HG02885 (cell line): ENCODE measurements at regions not wholly inside any gene's neighbourhood (a gene's known extent, or its start where the extent isn't known, plus 50 kb on each side); places are given as distances from the start of the nearest gene placed in this dataset.
"Not testable (repeated sequence)": the region's sequence is repeated elsewhere in the genome, so short reads cannot be mapped to it uniquely, and the experiment has no call there.

ENCODE experiments used
- ATAC-seq: cut with Tn5 transposase; IDR thresholded peaks from one replicate; pipeline ENCODE4 v1.9.1; 2021; ENCODE audit warnings: mild to moderate bottlenecking; ENCODE audit not compliant: unreplicated experiment, poor library complexity

DNA sequence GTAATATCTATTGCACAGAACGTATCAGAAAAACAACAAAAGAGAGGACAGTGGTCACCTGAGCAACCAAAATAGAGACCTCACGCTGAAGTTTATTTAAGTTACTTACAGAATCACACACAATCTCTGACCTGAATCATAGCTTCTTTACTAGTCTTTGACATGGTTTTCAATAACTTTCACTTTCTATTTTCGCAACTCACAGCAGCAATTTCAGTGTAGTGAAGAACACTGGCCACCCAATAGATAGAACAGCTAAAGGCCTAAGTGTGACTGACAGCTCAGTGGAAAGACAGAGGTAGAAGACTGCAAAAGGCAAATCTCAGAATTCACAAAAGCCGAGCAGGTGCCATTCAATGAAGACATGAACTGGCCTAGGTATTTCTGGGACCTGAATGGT lies 435.6 kb upstream of the CHRM3 start:
- no peak for ATAC-seq

DNA sequence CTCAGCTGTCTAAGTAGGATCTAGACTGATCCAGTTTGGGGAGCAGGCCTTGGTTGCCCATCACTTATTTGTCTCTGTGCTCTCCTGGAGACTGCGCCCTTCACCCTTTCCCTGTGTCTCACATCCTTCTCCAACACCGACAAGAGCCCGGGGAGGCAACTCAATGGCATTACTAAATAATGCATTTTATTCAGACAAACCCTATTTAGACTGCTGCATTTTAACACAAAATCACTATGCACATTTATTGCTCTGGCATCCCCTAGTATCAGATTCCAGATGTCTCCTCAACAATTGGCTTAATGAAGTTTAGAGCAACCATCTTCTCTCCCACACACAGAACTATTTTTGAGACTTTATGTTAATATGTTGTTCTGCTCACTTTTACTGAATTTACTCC lies 436.4 kb upstream of the CHRM3 start:
- ATAC-seq = no peak

DNA sequence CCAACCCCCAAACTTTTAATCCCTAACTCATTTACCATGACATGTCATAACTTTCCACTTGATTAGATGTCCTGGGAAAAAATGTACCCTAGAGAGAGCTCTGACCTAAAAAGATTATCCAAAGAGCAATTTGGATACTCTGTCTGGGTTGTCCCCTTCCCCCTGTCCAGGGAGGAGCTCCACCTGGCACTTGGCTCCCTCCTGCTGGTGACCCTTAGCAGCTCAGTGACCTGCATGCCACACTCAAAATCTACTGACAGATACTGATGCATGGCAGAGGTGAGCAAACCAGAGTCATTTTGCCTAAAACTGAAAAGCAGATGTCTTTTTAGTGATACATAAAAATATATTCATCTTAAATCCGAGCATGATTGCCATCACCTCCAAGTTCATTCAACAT lies 442.3 kb upstream of the CHRM3 start:
- no peak for ATAC-seq

DNA sequence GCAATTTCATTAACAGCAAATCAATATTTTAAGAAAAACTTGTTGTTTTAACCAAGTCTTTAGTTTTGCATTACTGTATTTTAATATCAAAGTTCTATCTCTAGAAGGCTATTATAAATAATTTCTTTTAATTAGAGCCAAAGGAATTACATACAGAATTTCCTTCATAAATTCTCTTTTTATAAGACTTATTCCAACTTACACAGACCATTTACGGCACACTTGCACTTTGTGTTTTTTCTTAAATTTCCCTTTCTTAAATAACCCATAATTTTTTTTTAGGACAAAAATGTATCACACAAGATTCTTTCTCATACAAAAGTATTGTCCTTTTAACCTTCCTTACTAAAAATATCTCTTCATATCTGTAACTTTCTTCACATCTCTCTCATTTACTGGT lies 458.5 kb upstream of the CHRM3 start:
- no peak for ATAC-seq

DNA sequence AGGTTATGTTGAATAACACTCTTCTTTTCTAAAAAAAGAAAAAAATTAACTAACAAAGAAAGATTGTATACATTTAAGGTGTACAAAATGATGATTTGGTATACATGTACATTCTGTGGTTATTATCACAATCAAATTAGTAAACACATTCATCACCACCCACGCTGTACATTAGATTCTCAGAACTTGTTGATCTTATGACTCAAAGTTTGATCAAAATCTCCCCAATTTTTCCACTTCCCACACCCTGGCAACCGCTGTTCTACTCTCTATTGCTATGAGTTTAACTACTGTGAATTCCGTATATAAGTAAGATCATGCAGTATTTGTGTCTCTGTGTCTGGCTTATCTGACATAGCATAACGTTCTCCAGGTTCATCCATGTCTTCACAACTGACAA lies 469.5 kb upstream of the CHRM3 start:
- ATAC-seq = no peak

DNA sequence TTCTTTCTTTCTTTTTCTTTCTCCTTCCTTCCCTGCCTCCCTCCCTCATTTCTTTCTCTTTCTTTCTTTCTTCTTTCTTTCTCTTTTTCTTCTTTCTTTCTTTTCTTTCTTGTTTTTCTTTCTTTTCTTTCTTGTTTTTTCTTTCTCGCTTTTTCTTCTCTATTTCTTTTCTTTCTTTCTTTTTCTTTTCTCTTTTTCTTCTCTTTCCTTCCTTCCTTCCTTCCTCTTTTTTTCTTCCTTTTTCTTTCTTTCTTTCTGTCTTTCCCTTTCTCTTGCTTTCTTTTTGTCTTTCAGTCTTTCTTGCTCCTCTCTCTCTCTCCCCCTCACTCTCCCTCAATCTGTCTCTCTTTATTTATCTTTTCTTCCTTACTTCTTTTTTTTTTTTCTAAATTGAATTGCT lies 472.0 kb upstream of the CHRM3 start:
- no peak for ATAC-seq

DNA sequence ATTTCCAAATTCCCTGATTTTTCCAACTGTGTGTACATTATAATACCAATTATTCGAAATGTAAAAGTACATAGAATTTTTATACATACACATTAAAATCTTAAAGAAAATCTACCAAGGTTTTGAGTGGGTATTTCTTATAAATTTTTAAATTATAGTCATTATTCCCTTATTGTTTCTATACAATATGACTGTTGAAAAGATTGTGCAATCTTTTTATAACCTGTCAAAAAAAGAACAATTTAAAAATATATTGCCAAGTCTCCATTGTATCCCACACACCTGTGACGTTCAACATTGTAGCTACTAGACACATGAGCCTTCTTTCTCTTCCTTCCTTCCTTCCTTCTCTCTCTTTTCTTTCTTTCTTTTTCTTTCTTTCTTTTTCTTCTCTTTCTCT lies 473.2 kb upstream of the CHRM3 start:
- no peak for ATAC-seq

DNA sequence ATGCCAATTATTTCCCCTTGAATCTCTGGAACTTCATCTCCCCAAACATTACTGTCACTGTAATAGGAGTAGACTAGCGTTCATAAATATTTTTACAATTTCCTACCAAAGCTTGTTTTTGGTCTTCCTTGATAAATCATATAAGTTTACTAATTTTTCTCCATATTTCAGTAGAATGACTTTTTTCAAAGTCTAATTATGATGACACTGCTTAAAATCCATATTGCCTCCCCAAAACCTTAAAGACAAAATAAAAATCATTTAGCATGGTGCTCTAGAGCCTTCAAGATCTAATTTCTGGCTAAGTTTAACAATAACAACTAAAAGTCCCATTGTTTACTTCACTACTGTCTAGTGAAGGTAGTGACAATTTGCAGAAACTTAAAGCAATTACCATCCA lies 474.2 kb upstream of the CHRM3 start:
- no peak for ATAC-seq

DNA sequence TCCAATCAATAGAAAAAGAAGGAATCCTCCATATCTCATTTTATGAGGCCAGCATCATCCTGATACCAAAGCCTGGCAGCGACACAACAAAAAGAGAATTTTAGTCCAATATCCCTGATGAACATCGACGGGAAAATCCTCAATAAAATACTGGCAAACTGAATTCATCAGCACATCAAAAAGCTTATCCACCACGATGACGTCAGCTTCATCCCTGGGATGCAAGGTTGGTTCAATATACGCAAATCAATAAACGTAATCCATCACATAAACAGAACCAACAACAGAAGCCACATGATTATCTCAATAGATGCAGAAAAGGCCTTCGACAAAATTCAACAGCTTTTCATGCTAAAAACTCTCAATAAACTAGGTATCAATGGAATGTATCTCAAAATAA lies 483.6 kb upstream of the CHRM3 start:
- ATAC-seq = not testable (repeated sequence)

DNA sequence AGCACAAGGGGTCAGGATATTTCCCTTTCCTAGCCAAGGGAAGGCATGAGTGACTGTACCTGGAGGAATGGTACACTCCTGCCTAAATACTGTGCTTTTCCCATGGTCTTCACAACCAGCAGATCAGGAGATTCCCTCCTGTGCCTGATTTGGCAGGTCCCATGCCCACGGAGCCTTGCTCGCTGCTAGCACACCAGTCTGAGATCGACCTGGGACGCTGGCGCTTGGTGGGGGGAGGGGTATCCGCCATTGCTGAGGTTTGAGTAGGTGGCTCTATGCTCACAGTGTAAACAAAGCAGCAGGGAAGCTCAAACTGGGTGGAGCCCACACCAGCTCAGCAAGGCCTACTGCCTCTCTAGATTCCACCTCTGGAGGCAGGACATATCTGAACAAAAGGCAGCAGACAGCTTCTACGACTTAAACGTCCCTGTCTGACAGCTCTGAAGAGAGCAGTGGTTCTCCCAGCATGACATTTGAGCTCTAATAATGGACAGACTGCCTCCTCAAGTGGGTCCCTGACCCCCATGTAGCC lies 486.0 kb upstream of the CHRM3 start:
- ATAC-seq = no peak

DNA sequence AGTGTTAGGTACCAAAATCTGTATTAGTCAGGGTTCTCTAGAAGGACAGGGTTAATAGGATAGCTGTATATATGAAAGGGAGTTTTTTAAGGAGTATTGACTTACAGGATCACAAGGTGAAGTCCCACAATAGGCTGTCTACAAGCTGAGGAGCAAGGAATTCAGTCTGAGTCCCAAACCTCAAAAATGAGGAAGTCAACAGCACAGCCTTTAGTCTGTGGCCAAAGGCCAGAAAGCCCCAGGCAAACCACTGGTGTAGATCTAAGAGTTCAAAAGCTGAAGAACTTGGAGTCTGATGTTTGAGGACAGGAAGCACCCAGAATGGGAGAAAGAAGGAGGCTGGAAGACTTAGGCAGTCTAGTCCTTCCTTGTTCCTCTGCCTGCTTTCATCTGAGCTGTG lies 487.5 kb upstream of the CHRM3 start:
- ATAC-seq = no peak

DNA sequence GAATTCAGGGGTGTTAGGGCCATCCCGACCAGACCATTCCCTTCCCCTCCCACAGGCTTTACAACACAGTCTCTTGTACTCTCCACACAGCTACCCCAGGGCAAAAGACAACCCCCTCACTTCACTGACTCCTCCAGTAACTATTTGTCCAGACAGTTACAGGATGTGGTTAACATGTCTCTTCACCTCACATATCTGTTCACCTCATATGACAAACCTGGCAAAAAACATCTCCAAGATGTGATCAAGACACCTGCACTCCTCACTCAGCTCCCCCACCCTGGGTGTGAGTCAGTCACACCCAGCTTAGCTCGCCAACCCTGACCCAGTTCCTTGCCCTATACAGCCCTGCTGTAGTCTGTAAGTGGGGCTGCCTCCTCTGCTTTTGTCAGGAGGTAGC lies 490.5 kb upstream of the CHRM3 start:
- ATAC-seq = no peak

DNA sequence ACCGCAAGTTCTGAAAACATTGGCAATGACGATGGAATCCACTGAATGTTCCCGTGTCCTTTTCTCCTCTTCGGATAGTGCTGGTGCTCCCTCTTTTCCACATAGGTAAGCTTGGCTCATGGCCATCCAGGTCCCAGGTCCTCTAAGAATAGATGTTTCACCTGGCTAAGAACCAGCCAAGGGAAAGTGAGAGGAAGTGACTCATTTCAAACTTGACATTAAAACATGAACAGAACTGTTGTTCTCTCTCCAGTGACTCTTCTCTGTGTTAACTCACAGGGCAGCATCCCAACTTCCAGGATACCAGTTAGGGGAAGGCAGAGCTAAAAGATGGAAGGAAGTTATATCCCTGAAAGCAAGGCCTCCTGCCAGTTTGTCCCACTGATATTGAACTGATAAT lies 493.8 kb upstream of the CHRM3 start:
- no peak for ATAC-seq

DNA sequence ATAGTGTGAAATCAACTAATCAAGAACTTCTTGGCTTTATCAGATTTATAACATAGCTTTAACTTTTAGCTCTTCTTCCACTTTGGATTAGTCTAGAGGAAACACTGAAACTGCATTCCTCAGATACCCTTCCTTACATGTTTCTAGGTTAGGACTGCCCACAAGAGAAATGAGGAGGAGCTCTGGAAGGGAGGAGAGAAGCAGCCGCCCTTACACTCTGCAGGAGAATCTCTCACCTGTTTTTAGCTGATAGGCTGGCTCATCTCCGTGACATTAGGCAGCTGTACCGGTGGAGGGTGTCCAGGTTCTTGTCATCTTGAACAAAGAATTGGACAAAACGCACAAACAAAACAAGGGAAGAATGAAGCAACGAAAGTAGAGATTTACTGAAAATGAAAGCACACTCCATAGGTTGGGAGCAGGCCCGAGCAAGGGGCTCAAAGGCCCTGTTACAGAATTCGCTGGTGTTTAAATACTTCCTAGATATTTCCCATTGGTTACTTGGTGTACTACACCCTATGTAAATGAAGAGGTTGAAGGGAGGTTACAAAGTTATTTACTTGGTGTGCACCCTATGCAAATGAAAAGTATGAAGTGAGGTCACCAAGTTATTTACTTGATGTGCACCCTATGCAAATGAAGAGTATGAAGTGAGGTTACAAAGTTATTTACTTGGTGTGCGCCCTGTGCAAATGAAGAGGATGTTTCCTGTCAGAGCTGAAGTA lies 524.9 kb upstream of the CHRM3 start:
- ATAC-seq = no peak

DNA sequence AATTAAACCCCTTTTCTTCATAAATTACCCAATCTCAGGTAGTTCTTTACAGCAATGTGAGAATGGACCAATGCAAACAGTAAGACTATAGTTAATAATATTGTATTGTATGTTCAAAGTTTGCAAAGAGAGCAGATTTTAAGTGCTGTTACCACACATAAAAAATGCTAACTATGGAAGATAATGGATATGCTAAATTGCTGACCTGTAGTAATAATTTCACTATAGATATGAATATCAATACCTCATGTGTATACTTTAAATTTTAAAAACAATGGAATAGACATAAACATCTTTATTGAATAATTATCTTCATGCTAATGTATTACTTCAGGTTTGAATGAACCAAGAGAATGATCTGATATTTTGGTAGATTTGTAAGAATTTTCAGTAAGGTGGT lies 552.4 kb upstream of the CHRM3 start:
- ATAC-seq = no peak

DNA sequence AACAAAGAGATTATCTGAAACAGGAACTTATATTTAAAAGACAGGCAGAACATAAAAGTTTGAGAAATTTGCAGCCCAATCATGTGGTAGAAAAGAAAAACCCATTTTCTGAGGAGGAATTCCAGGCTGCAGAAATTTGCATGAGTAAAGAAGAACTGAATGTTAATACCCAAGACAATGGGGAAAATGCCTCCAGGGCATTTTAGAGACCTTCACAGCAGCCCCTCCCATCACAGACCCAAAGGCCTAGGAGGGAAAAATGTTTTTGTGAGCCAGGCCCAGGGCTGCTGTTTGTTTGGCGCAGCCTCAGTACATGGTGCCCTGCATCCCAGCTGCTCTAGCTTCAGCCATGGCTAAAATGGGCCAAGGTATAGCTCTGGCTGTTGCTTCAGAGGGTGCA lies 554.3 kb upstream of the CHRM3 start:
- no peak for ATAC-seq

DNA sequence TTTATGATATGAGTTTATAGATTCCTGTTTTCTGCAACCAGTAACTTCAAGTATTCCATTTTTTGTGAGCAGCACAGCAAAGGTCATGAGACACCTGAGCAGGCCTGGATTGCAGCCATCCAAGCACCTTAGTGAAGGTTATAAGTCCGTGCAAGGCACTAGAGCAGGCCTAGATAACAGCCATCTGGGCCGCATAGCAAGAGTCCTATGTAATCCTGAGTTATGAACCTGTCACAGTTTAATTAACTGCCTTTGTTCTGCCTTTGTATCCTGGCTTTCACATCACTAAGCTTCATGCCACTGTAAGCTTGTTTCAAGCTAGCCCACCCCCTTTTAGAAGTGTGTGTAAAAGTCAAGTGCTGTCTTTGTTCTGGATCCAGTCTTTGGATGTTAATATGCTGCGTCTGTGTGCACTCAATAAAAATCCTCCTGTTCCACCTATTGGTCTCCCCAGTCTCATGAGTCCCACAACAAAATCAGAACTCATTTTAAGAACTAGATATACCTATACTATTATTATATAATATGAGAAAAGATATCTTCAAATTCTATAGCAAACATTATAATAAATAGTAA lies 556.2 kb upstream of the CHRM3 start:
- ATAC-seq = no peak

DNA sequence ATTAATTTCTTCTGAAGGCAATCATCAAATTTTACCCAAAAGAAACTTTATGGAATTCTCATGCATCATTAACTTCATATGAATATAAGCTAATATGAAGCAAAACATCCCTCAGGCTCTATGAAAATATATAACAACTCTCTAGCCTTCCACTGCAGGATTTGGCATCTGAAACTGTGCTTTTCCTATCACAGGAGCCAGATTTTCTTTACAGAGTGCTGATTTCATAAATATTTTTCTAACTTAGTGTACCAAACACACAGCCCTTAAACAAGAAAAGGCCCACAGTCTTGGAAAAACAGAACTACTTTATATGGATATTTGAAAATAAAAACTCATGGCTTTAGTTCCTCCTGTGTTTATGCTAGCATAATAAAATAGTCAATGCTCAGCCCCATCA lies 559.5 kb upstream of the CHRM3 start:
- ATAC-seq = no peak

DNA sequence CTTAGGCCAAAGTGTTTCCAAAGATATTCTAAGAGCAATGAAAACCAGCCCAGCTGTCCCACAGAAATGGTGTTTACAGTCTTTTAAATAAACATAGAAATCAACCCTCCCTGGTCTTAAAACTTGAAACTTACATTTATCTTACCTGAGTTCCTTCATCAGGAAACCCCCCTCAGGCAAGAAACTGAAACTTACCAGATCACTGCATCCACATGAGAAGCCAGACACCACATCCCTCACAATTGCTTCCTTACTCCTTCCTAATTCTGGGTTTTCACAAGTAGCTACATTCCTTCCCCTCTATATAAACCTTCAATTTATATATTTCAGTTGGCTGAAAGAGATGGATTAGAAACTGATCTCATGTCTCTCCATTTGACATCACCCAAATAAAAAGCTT lies 563.0 kb upstream of the CHRM3 start:
- ATAC-seq = no peak

DNA sequence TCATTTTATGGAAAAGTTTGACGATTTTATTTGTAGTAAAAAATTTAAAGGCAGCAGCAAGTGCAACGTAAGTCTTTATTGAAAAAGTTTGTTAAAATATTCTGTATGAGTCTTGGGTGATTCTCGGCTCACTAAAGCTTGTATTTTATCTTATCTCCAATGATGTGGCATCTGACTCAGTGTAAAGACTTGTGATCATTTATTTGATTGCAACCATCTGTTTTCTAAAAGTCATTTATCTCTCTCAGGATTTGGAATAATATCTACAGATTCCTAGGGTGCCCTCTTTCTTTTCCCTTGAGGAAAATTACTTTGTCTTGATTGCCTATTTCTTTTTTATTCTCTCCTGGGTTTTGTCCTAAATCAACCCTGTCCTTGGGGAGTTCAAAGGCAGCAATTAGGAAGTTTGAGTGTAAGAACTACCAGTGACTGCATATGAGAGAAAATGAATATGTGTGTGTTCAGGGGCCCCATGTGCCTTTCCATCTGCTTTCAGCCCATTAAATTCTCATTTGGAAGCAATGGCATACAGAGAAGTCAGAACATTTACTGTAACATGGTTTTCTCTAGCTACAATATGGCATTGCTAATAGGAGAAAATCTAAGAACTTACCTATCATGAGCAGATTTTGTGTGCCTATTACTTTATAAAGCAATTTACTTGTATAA lies 575.0 kb upstream of the CHRM3 start:
- no peak for ATAC-seq

DNA sequence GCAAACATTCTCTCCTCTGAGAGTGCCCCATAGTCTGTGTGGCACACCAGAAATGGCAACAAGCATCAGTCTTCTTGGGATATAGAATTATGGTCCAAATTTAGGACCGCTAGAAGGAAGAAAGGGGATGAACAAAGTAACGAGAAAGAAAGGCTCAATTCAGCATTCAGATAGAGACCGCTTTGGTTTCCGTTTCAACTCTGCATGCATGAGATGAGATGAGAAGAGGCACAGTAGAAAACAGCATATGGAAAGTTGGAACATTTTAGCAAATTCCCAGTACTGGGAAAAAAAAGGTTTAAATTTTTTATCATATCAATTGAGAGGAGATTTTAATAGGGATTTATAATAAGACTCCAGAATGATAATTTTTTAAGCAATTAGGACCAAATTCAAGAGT lies 595.5 kb upstream of the CHRM3 start:
- no peak for ATAC-seq
